AG09319 (cell line): ENCODE measurements at regions not wholly inside any gene's neighbourhood (a gene's known extent, or its start where the extent isn't known, plus 50 kb on each side); places are given as distances from the start of the nearest gene placed in this dataset.

Experiments
- DNase-seq: peaks from one replicate; pipeline ENCODE4 v3.0.0-alpha.2; 2010; ENCODE audit warnings: low read depth; ENCODE audit errors: extremely low read depth
- TF ChIP-seq, protein P1 (sequence below): IDR thresholded peaks from 2 replicates; pipeline ENCODE4 v1.5.1; 2011; ENCODE audit warnings: low read depth, mild to moderate bottlenecking, inconsistent platforms, low read length, moderate library complexity

DNA sequence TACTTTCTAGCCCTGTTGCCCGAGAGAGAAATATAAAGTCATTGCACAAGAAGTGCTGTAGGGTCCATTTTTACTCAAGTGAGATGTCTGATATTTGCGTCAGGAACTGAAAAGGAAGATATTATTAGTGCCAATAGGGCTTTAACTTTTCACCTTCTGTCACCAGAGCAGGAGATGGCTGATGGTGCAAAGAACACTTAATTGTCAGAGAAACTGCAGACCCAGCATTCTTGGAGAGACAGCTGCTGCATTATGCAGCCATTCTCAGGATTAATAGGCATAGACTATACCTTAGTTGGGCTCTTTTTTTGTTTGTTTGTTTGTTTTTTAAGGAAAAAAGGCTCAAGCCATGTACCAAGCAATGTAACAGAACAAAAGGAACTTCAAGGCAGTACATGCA is 179.4 kb downstream of the RPS12 start:
- DNase-seq, result no peak
- TF ChIP-seq, protein P1, sequence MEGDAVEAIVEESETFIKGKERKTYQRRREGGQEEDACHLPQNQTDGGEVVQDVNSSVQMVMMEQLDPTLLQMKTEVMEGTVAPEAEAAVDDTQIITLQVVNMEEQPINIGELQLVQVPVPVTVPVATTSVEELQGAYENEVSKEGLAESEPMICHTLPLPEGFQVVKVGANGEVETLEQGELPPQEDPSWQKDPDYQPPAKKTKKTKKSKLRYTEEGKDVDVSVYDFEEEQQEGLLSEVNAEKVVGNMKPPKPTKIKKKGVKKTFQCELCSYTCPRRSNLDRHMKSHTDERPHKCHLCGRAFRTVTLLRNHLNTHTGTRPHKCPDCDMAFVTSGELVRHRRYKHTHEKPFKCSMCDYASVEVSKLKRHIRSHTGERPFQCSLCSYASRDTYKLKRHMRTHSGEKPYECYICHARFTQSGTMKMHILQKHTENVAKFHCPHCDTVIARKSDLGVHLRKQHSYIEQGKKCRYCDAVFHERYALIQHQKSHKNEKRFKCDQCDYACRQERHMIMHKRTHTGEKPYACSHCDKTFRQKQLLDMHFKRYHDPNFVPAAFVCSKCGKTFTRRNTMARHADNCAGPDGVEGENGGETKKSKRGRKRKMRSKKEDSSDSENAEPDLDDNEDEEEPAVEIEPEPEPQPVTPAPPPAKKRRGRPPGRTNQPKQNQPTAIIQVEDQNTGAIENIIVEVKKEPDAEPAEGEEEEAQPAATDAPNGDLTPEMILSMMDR, result no peak

DNA sequence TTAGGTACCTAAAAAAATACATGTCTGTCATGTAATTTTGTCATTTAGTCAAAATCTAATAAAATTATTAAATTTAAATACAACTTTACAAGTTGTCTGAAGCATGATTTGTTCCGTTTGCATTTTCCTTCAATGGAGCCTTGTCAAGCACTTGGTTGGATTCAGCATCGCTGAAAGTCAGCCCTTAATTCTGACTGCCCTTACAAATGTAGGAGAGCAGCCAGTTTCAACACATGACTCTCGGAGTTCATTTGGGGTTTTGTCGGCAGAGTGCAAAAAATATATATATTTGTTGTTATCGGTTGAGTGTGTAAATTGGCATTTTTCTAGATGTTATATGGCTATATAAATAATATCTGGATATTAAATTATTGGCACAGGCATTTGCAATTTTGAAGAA is 180.6 kb downstream of the RPS12 start:
- no peak for DNase-seq
- TF ChIP-seq, protein P1, result no peak

DNA sequence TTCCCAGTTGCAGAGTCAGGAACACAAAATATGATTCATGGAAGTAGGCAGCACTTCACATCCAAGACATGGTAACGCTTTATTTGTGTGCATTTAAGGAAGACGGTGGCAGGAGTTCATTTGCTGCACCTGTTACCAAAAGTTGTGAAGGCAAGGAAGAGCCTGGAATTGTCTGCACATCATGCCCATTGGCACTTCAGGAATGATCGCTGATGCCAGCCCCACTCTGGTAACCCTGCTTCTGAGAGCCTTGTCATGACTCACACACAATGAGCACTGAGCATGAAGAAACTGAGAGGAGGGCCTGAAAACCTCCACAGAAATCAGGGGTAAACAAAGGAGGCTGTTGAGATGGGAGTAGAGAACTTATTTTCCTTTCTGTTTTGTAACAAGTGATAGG is 181.1 kb downstream of the RPS12 start:
- TF ChIP-seq, protein P1, result no peak
- DNase-seq, result no peak

DNA sequence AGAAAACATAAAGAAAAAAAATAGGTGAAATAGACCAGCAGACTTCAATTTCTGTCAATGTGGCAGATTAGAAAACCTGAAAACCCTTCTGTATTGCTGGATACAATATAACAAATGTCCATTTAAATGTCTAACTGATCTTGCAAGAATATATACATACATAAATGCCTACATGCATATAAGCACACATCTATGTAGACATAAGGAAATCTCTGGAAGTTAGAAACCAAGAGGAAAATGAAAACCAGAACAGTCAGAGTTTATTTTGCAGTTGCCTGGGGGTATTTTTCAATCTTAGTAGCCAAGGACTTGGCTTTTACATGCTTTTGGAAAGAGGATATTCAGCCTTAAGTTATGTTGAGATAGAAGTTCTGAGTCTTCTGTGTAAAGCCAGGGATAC is 184.0 kb downstream of the RPS12 start:
- TF ChIP-seq, protein P1, result no peak
- no peak for DNase-seq

DNA sequence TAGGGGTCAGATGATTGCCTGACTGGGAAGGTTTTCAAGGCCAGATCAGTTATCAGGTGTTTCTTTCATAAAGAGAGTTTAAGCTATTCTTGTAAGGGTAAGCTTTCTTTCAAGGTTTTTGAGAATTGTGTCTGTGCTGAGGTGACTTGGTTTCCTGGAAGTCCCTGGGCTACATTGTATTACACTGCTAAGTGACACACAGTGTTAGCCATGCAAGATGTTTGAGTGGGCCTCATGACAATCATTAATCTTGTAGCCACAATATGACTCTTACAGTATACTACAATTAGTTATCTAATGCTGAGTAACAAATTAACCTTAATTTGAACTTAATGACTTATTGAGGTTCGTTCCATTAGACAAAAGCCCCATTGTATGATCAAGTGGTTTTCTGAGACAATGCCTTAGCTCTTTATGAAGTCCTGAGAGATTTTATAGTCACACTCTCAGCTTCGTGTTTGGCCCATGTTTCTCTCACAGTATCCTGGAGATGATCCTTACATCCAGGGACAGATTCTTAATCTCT is 186.7 kb downstream of the RPS12 start:
- TF ChIP-seq, protein P1, result no peak
- DNase-seq, result no peak

DNA sequence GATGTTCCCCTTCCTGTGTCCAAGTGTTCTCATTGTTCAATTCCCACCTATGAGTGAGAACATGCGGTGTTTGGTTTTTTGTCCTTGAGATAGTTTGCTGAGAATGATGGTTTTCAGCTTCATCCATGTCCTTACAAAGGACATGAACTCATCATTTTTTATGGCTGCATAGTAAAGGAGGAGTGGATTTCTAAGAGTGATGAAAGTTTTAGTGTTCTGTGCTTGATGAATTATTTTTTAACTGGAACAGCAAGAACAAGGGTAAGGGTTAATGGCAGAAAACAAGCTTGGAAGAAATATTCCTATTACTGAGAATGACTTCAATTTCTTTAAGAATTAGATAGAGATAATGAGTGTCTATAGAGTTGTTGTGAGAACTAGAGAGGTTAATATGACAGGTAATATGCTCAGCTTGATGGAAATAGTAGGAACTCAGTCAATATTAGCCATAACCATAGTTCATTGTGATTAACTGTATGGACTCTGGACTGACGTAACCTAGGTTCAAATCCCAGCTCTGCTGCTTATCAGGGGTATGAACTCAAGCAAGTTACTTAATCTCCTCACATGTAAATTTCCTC is 190.0 kb downstream of the RPS12 start:
- TF ChIP-seq, protein P1, result no peak
- no peak for DNase-seq

DNA sequence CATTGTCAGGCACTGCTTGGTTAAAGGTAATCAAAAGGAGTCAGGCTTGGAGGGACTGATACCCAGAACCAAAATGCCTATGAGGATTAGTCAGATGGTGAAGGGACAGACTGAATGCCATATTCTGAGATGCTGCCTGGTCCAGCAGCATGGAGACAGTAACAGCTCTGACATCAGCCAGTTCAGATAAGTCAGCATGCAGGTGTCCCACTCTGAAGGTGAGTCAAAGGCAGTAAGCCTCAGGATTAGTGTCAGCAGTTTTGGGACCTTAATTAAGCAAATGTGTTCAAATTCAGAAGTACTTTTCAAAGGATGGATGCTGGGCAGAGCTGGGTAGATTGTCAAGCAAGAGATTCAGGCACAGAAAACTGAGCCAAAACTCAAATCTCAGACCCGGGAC is 198.4 kb downstream of the RPS12 start:
- no peak for DNase-seq
- TF ChIP-seq, protein P1, result no peak
